CD14-positive monocyte (primary cell): ENCODE measurements at regions not wholly inside any gene's neighbourhood (a gene's known extent, or its start where the extent isn't known, plus 50 kb on each side); places are given as distances from the start of the nearest gene placed in this dataset.

Source experiments
- DNase-seq, 3 donors: peaks; one replicate each; pipeline ENCODE4 v3.0.0-alpha.2; 2011 to 2022
- H2AFZ ChIP-seq: 2 replicates; pipeline ENCODE4 v1.6.0; 2012; ENCODE audit warnings: mild to moderate bottlenecking, low read depth, low read length, inconsistent platforms; ENCODE audit not compliant: insufficient read depth, poor library complexity, severe bottlenecking
- H3K27ac ChIP-seq, 2 donors: 1 replicate in 1 of 2; 2 replicates in 1 of 2; pipeline ENCODE4 v1.5.1; 2012 to 2013; ENCODE audit warnings: low read length in 2 of 2, control low read depth in 1 of 2, inconsistent platforms in 1 of 2, low read depth in 1 of 2, mild to moderate bottlenecking in 1 of 2
- H3K27me3 ChIP-seq, 2 donors: one replicate each; pipeline versions ENCODE4 v1.6.0 to v1.6.1; 2011 to 2013; ENCODE audit warnings: low read length in 2 of 2; ENCODE audit not compliant: control insufficient read depth in 2 of 2, insufficient read depth in 2 of 2
- H3K36me3 ChIP-seq, 2 donors: replicated peaks in 1 of 2; 1 replicate in 1 of 2; 2 replicates in 1 of 2; pipeline versions ENCODE4 v1.5.1 to v1.6.1; 2012 to 2013; ENCODE audit warnings: low read length in 2 of 2, control low read depth in 1 of 2, inconsistent platforms in 1 of 2, mild to moderate bottlenecking in 1 of 2; ENCODE audit not compliant: insufficient read depth in 2 of 2, control insufficient read depth in 1 of 2
- H3K4me1 ChIP-seq, 2 donors: 1 replicate in 1 of 2; 2 replicates in 1 of 2; pipeline versions ENCODE4 v1.5.1 to v1.6.1; 2012 to 2013; ENCODE audit warnings: low read length in 2 of 2, control low read depth in 1 of 2, inconsistent platforms in 1 of 2, mild to moderate bottlenecking in 1 of 2, moderate library complexity in 1 of 2; ENCODE audit not compliant: insufficient read depth in 2 of 2, control insufficient read depth in 1 of 2
- H3K4me2 ChIP-seq: replicated peaks from 2 replicates; pipeline ENCODE3; 2012; ENCODE audit warnings: low read length, moderate library complexity, mild to moderate bottlenecking; ENCODE audit not compliant: poor library complexity, severe bottlenecking; ENCODE audit errors: extremely low read depth
- H3K4me3 ChIP-seq, 3 experiments: fragments of 200-600 bp in 1 of 3; sonication (generic) in 1 of 3; replicated peaks in 1 of 3; 1 replicate in 2 of 3; 2 replicates in 1 of 3; pipeline ENCODE4 v1.5.1; 2011 to 2013; ENCODE audit warnings: low read length in 3 of 3, mild to moderate bottlenecking in 3 of 3, control low read depth in 2 of 3, low read depth in 2 of 3, inconsistent platforms in 1 of 3, moderate library complexity in 1 of 3
- H3K79me2 ChIP-seq: 2 replicates; pipeline ENCODE4 v1.6.0; 2012; ENCODE audit warnings: mild to moderate bottlenecking, control low read depth, inconsistent platforms, low read length, moderate library complexity; ENCODE audit not compliant: insufficient read depth
- H3K9ac ChIP-seq: 2 replicates; pipeline ENCODE4 v1.6.0; 2017; ENCODE audit warnings: low read length, mild to moderate bottlenecking; ENCODE audit not compliant: insufficient read depth, poor library complexity, severe bottlenecking
- H3K9me3 ChIP-seq, 2 donors: replicated peaks in 1 of 2; 1 replicate in 1 of 2; 2 replicates in 1 of 2; pipeline versions ENCODE4 v1.5.1 to v1.6.1; 2012 to 2013; ENCODE audit warnings: low read length in 2 of 2, control low read depth in 1 of 2; ENCODE audit not compliant: control insufficient read depth in 1 of 2, insufficient read depth in 1 of 2
- H4K20me1 ChIP-seq: 2 replicates; pipeline ENCODE4 v1.6.0; 2012; ENCODE audit warnings: mild to moderate bottlenecking, low read length, control low read depth, moderate library complexity; ENCODE audit not compliant: insufficient read depth
- H3K27ac Mint-ChIP-seq, 7 donors: one replicate each; pipeline ENCODE4 v1.8.0; 2020; ENCODE audit warnings: mild to moderate bottlenecking in 7 of 7, mixed read lengths in 7 of 7, moderate library complexity in 6 of 7, inconsistent platforms in 2 of 7
- H3K27me3 Mint-ChIP-seq, 3 donors: one replicate each; pipeline ENCODE4 v1.8.0; 2021 to 2022; ENCODE audit warnings: low read depth in 3 of 3, mild to moderate bottlenecking in 3 of 3, mixed read lengths in 3 of 3, moderate library complexity in 3 of 3, inconsistent platforms in 1 of 3
- H3K36me3 Mint-ChIP-seq, 2 donors: one replicate each; pipeline ENCODE4 v1.8.0; 2020; ENCODE audit warnings: mixed read lengths in 2 of 2, inconsistent platforms in 1 of 2, mild to moderate bottlenecking in 1 of 2
- H3K4me1 Mint-ChIP-seq: one replicate; pipeline ENCODE4 v1.8.0; 2020; ENCODE audit warnings: mild to moderate bottlenecking, mixed read lengths
- H3K4me3 Mint-ChIP-seq, 2 donors: one replicate each; pipeline ENCODE4 v1.8.0; 2020; ENCODE audit warnings: mild to moderate bottlenecking in 2 of 2, mixed read lengths in 2 of 2, moderate library complexity in 1 of 2
- H3K9me3 Mint-ChIP-seq, 7 donors: one replicate each; pipeline ENCODE4 v1.8.0; 2020 to 2022; ENCODE audit warnings: mixed read lengths in 7 of 7, mild to moderate bottlenecking in 6 of 7, moderate library complexity in 6 of 7, inconsistent platforms in 2 of 7
- CTCF ChIP-seq: fragments of 200-600 bp; IDR thresholded peaks from one replicate; pipeline ENCODE4 v1.8.0; 2022; ENCODE audit warnings: antibody characterized with exemption, mild to moderate bottlenecking
- intact Hi-C, 2 donors: fragments of 100-400 bp; cut with micrococcal nuclease; formaldehyde crosslinking; loops; one replicate each; pipeline versions ENCODE4 v1.15.0 to v1.15.1; 2023

DNA sequence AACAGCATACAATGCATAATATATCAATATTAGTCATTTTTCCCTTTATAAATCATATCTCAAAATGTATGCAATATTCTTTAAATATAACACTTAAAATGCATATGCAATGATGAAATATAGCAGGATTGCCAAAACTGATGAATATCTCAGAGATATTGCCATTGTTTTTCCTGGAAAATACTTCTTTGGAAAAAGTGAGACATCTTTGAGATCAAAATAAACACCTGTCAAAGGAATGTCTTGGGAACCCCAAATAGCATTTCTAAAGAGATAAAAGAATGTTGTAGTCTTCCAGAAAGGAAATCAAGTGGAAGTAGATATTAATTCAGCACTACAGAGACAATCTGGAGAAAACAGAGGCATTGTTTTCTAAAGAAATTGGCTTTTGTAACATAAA is 457.8 kb upstream of the UBE2E2 start:
- no peak for TF ChIP-seq CTCF
- Mint-ChIP-seq H3K4me1 (no peaks in the 10 kb centered on the region), H3K4me3 (no peak overlapping the region), H3K27ac (no peak overlapping the region), H3K27me3 (peaks cover 0 to 2% (median 0%) of the 10 kb centered on the region in 3 donors), H3K36me3 (no peaks in the 10 kb centered on the region), H3K9me3 (peaks cover 0 to 11% (median 6%) of the 10 kb centered on the region in 7 donors)
- Histone ChIP-seq H3K9me3 (no peaks in the 10 kb centered on the region), H3K4me1 (no peaks in the 10 kb centered on the region), H3K27ac (no peak overlapping the region), H4K20me1 (no peaks in the 10 kb centered on the region), H3K36me3 (no peaks in the 10 kb centered on the region), H3K4me3 (no peak overlapping the region), H3K9ac (no peak overlapping the region), H2AFZ (no peak overlapping the region), H3K4me2 (no peak overlapping the region), H3K79me2 (no peaks in the 10 kb centered on the region), H3K27me3 (no peaks in the 10 kb centered on the region)
- DNase-seq, result no peak
- intact Hi-C loops, result no loop called here

DNA sequence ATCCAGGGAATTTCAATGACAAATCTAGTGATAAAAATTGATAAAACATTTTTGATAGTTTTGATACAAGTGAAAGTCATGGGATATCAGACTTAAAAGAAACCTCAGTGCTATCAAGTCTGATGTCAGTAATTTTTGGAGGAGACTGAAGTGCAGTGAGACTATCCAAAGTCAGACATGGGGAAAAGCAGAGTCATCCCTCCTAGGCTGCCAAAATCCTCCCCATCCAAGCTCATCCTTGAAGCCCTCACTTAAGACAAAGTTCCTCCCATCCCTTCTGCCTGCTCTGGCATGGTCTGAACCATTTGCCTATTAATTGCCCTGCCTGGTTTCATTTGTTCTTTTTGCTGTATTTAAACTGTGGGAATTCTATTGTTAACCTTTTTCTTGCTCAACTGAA is 456.9 kb upstream of the UBE2E2 start:
- H3K4me1 Mint-ChIP-seq, result no peaks in the 10 kb centered on the region
- peaks cover 0 to 2% (median 0%) of the 10 kb centered on the region in 3 donors for H3K27me3 Mint-ChIP-seq
- no peak overlapping the region for H3K27ac Mint-ChIP-seq
- Histone ChIP-seq H3K9ac (no peak overlapping the region), H3K4me2 (no peak overlapping the region), H4K20me1 (no peaks in the 10 kb centered on the region), H3K27me3 (no peaks in the 10 kb centered on the region), H3K4me3 (no peak overlapping the region), H3K27ac (no peak overlapping the region), H3K9me3 (no peaks in the 10 kb centered on the region), H2AFZ (no peak overlapping the region), H3K36me3 (no peaks in the 10 kb centered on the region), H3K4me1 (no peaks in the 10 kb centered on the region), H3K79me2 (no peaks in the 10 kb centered on the region)
- no peaks in the 10 kb centered on the region for H3K36me3 Mint-ChIP-seq
- TF ChIP-seq CTCF, result no peak
- no peak overlapping the region for H3K4me3 Mint-ChIP-seq
- intact Hi-C loops, result no loop called here
- H3K9me3 Mint-ChIP-seq, result peaks cover 0 to 11% (median 6%) of the 10 kb centered on the region in 7 donors
- no peak for DNase-seq
